Renal pelvis (tissue), 1 donor: ENCODE measurements at regions not wholly inside any gene's neighbourhood (a gene's known extent, or its start where the extent isn't known, plus 50 kb on each side); places are given as distances from the start of the nearest gene placed in this dataset.
"Not testable (repeated sequence)": the region's sequence is repeated elsewhere in the genome, so short reads cannot be mapped to it uniquely, and the experiment has no call there.

Experiments
- DNase-seq: peaks from one replicate; pipeline ENCODE4 v3.0.0-alpha.2; 2013

DNA sequence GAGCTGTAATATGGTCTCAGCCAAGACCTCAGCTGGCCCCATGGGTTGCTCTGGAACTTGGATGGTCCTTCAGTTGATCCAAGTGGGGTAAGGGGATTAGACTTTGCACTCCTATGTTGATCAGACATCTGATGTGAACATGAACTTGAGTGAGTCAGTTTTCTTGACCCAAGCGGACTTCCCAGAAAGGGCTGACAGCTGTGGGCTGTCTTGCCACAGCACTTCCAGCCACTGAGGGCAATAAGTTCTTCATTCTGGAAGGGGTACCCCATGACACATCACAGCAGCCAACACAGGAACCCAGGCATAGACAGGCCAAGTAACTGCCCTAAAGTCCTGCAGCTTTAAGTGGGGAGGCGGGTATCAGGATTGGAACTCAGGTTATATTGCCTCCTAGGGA lies 93.9 kb upstream of the USP24 start:
- no peak for DNase-seq

GRCh38 chr1:55305735-55306134 lies 90.6 kb upstream of the USP24 start:
- DNase-seq = no peak

GRCh38 chr1:55304229-55304740 lies 89.1 kb upstream of the USP24 start:
- DNase-seq = no peak

- DNase-seq = no peak
Observed at GRCh38 chr1:55302972-55303371, 87.8 kb upstream of the USP24 start.

- DNase-seq = no peak
Observed at GRCh38 chr1:55301912-55302311, 86.7 kb upstream of the USP24 start.

DNA sequence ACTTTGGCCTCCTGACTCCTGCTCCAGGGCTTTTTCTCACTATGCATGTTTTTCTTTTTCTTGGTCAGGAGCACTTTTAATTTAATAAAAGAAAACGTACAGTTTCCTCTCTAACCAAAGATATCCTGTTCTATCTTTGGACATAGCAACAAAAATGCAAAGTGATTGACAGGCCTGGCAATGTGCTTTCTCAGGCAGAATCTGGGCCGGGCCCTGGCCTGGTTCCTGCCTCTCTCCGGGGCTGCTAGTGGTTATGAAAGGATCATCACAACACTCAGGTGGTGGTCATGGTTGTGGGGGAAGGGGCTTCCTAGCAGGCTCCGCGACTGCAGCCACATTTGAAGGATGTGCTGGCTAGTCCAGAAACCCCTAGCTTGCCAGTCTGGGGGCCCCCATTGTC lies 85.8 kb upstream of the USP24 start:
- DNase-seq = no peak

GRCh38 chr1:55298167-55298894 lies 83.2 kb upstream of the USP24 start:
- DNase-seq = no peak

GRCh38 chr1:55296247-55296646 lies 81.1 kb upstream of the USP24 start:
- not testable (repeated sequence) for DNase-seq

- DNase-seq = no peak
Observed at GRCh38 chr1:55289614-55290013, 74.5 kb upstream of the USP24 start.

DNA sequence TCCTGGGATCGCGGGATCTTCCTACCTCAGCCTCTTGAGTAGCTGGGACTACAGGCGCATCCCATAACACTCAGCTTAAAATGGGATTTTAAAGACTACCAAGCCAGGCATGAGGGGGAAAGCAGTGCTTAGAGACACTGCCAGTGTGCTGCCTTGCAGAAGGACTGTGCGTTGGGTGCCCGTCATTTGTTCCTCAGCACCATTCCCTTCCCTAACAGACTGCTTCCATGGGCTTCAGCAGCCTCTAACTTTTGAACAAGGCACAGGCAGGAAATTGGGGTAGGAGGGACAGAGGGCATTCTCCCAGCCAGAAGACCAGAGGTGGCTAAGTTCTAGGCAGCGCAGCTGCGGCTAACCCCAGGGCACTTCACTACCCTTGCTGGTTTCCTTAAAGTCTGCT lies 73.9 kb upstream of the USP24 start:
- DNase-seq = no peak

GRCh38 chr1:55288245-55288644 lies 73.1 kb upstream of the USP24 start:
- DNase-seq = no peak

DNA sequence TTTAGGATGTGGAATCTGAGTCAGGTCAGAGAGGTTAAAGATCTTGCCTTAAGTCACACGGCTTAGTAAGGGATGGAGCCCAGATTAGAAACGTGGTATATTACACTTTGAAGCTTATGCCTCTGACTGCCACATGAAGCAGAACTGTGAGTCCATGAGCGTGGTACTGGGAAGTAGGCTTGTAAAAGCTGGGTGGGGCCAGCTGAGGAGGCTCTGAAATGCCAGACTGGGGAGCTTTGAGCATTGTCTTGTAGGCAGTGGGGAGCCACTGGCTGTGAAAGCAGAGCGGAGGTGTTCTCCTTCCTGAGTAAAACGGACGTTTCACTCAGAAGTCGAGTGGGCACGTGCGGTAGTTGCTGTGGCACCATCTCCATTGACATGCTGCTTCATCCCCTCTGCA lies 72.6 kb upstream of the USP24 start:
- no peak for DNase-seq

DNA sequence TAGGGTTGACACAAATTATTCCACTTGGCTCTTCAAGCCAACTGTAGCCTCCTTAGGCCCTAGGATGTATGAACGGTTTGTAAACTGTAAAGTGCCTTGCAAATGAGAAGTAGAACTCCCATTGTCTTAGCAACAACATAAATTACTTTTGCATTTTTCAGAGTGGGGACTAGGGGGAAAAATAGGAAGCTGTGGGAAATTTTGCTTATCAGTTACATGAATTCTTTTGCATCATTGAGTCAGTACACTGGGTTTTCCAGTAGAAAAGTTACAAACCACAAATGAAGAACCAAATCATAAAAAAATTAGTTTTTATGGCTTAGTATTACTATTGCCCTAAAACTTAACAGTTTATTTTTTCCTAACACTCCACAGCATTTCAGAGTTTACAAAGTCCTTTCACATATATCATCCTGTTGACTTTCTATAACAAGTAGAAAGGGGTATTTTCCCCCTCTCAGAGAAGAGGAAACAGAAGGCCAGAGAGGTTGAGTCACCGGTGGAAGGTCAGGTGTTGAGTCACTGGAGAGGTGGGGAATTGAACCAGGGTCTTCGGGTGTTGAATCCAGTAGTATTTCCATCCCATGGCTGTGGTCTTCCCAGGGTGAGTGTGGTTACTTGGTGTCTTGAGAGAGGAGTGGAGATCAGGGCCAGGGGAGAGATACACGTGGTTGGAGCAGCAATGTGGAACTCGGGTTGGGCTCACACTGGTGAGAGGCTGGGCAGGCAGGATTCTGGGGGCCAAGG lies 71.9 kb upstream of the USP24 start:
- no peak for DNase-seq

GRCh38 chr1:55285834-55286233 lies 70.7 kb upstream of the USP24 start:
- DNase-seq = no peak

- peak; percentile 30 for DNase-seq
Observed at GRCh38 chr1:55284856-55285255, 69.7 kb upstream of the USP24 start.

DNA sequence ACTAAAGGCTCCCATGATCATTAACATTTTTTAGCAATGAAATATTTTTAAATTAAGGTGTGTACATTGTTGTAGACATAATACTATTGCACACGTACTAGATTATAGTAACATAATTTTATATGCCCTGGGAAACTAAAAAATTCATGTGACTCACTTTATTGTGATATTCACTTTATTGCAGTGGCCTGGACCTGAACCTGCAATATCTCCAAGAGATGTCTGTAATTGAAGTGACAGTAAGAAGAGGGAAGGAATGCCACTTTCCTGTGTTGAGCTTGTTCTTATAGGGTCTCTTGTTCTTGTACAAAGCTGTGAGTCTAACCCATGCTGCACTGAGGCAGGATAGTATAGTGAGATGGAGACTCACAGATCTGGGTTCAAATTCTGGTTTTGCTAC lies 66.9 kb upstream of the USP24 start:
- no peak for DNase-seq

DNA sequence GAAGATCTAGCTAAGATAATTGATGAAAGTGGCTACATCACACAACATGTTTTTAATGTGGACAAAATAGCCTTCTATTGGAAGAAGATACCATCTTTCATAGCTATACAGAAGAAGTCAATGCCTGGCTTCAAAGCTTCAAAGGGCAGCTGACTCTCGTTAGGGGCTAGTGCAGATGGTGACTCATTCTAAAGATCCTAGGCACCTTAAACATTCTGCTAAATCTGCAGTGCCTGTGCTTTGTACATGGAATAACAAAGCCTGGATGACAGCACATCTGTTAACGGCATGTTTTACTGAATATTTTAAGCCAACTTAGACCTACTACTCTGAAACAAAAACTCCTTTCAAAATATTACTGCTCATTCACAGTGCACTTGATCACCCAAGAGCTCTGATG lies 65.6 kb upstream of the USP24 start:
- DNase-seq = no peak

DNA sequence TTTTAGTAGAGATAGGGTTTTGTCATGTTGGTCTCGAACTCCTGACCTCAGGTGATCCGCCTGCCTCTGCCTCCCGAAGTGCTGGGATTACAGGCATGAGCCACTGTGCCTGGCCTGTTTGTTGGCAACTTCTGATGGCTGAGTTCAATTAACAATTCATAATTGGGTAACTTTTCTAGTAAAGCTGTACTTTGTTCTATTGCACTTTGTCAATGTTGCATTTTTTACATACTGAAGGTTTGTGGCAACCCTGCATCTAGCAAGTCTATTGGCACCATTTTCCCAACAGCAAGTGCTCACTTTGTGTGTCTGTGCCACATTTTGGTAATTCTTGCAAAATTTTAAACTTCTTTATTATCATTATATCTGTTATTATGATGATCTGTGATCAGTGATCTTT lies 64.5 kb upstream of the USP24 start:
- no peak for DNase-seq

- no peak for DNase-seq
Observed at GRCh38 chr1:55278378-55278777, 63.2 kb upstream of the USP24 start.

DNA sequence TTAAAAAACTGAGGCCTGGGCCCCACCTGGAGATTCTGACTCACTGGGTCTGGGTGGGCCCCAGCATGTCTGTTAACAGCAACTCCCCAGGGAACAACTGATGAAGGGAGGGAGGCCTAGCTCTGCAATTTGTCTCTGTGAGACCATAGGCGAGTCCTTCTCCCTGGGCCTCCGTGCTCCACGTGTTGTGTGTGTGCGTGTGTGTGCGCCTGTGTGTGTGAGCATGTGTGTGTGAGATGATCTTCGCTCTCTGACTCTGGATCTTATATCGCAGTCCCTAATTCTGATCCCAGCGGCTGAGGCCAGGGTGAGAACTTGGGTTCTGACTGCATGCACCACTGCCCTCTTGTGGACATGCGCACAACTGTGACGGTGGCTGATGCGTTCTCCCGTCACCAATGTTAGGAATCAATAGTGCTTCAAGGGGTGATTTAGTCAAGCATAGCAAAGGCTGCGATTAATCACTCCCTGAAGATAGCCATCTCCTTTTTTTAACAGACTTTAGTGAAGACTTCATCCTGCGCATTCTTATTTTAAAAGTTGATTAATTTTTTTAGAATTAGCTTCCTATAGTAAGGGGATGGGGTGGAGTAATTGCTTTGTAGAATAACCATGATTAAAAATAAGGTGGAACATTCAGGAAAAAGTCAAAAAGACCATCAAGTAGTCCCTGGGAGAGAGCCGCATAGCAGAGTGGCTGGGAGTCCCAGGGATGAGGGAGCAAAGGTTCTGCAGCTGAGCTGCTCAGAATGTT lies 62.4 kb upstream of the USP24 start:
- DNase-seq = peak; percentile 64

DNA sequence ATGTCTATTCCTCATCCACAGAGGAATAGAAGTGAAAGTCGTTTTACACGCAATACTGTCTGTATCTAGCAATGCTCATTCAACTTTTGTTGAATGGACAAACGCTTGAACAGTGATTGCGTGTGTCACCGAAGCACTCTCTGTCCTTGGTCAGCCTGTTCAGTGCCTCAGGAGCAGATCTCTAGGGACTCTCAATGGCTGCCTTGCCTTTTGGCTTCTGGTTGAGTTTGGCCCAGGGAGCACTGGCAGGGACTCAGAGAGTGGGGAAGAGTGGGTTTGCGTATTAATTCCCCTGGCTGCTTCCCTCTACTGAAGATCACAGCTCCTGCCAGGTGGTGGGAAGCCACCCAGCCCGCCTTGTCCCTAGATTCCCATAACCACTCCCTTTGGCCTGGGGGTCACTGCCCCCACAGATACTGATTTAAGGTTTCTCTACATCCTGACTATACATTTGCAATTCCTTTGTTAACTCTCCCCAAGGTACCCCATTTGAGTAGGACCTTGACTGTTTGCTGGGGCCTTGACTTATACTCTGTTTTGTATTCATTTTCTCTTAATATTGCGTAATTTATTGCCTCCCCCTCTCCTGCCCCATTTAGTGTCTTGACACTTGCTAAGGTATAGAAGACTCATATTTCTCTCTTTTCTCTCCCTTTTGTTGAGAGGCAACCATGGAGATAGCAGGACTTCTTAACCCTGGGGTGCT lies 61.7 kb upstream of the USP24 start:
- no peak for DNase-seq

DNA sequence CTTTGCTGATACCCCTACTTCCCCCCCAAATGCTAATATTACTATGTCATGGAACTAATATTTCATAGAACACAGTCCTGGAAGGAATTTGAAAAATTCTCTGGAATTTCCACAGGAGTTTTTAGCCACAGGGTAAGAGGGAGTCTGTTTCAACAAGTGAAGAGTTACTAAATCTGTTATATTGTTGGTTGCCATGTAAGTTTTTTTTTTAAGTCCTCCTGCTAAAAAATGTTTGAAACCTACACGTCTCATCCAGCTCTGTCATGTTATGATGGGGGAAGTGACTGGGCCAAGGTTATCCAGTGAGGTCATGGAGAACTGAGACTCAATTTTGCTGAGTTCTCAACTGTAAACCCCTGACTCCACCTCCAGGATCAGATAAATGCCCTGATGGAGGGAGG lies 60.8 kb upstream of the USP24 start:
- no peak for DNase-seq
